ENCODE measurements at regions not wholly inside any gene's neighbourhood (a gene's known extent, or its start where the extent isn't known, plus 50 kb on each side); places are given as distances from the start of the nearest gene placed in this dataset.

DNA sequence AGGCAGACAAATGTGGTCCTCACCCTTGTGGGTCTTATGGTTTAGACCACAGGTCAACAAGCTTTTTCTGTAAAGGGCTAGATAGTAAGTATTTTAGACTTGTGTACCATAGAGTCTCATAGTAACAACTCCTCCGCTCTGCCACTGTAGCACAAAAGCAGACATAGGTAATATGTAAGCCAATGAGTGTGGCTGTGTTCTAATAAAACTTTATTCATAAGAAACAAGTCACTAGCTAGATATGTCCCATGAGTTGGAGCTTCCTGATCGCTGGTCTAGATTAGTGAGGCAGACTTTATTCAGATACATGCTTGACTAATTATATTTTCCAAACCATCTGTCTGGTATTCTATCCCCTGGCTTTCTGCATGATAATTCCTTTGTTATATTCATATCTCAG lies 196.4 kb upstream of the TSHZ2 start:
- H3K27ac ChIP-seq (ENCODE audit: low read length), result no peak overlapping the region
- no peak overlapping the region for H2AFZ ChIP-seq (ENCODE audit: low read depth, low read length)
- no peaks in the 10 kb centered on the region for H3K36me3 ChIP-seq (ENCODE audit: insufficient read depth, low read length)
- no peaks in the 10 kb centered on the region for H3K9me3 ChIP-seq (ENCODE audit: low read length)
- H3K27me3 ChIP-seq (ENCODE audit: insufficient read depth, low read depth, low read length), result no peaks in the 10 kb centered on the region
- TF ChIP-seq EP300 (conservative IDR thresholded peaks at IDR 0.05; ENCODE audit: poor library complexity, severe bottlenecking) (no peak), MXI1 (conservative IDR thresholded peaks at IDR 0.05; ENCODE audit: poor library complexity, severe bottlenecking) (no peak), TAF1 (IDR thresholded peaks at IDR 0.05; ENCODE audit: low read depth) (no peak), SMC3 (conservative IDR thresholded peaks at IDR 0.05; ENCODE audit: poor library complexity) (no peak), RAD21 (conservative IDR thresholded peaks at IDR 0.05) (no peak)
- TF ChIP-seq, protein P1, sequence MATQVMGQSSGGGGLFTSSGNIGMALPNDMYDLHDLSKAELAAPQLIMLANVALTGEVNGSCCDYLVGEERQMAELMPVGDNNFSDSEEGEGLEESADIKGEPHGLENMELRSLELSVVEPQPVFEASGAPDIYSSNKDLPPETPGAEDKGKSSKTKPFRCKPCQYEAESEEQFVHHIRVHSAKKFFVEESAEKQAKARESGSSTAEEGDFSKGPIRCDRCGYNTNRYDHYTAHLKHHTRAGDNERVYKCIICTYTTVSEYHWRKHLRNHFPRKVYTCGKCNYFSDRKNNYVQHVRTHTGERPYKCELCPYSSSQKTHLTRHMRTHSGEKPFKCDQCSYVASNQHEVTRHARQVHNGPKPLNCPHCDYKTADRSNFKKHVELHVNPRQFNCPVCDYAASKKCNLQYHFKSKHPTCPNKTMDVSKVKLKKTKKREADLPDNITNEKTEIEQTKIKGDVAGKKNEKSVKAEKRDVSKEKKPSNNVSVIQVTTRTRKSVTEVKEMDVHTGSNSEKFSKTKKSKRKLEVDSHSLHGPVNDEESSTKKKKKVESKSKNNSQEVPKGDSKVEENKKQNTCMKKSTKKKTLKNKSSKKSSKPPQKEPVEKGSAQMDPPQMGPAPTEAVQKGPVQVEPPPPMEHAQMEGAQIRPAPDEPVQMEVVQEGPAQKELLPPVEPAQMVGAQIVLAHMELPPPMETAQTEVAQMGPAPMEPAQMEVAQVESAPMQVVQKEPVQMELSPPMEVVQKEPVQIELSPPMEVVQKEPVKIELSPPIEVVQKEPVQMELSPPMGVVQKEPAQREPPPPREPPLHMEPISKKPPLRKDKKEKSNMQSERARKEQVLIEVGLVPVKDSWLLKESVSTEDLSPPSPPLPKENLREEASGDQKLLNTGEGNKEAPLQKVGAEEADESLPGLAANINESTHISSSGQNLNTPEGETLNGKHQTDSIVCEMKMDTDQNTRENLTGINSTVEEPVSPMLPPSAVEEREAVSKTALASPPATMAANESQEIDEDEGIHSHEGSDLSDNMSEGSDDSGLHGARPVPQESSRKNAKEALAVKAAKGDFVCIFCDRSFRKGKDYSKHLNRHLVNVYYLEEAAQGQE (IDR thresholded peaks at IDR 0.05; ENCODE audit: borderline replicate concordance), result no peak
- H3F3A ChIP-seq (ENCODE audit: insufficient read depth, low read length, poor library complexity, severe bottlenecking), result no peaks in the 10 kb centered on the region
- H3K9me2 ChIP-seq (ENCODE audit: insufficient read depth, low read length), result no peaks in the 10 kb centered on the region
- H3K79me2 ChIP-seq (replicated peaks; ENCODE audit: insufficient read depth, low read length), result no peaks in the 10 kb centered on the region
- no peak overlapping the region for H3K9ac ChIP-seq (ENCODE audit: low read length)
- H3K4me2 ChIP-seq (ENCODE audit: low read length), result no peak overlapping the region
- no peaks in the 10 kb centered on the region for H4K20me1 ChIP-seq (ENCODE audit: insufficient read depth)
- H3K4me3 ChIP-seq (ENCODE audit: low read length), result no peak overlapping the region

DNA sequence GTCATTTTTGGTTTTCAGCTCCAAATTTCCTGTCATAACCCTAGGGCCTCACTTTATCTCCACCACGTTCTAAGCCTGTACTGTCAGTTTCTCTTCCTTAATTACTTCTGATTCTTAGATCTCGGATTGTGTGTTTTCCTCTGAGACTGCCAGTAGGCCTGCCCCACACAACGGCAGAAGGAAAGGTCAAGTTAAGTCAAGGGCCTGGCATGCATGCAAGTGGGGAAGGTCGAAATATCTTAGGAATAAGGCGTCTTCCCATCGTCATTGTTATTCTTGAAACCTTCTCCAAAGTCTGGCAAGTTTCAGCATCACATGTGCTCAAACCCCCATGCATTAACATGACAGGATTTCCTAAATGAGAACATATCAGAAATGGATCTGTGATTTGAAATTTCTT lies 203.5 kb upstream of the TSHZ2 start:
- no peak overlapping the region for H3K4me3 ChIP-seq (ENCODE audit: low read length)

More for the DNA sequence above, 203.5 kb upstream of the TSHZ2 start:
- no peak overlapping the region for H2AFZ ChIP-seq (ENCODE audit: low read depth, low read length)
- no peaks in the 10 kb centered on the region for H3K36me3 ChIP-seq (ENCODE audit: insufficient read depth, low read length)
- H3K27me3 ChIP-seq (ENCODE audit: insufficient read depth, low read depth, low read length), result no peaks in the 10 kb centered on the region
- no peak for TF ChIP-seq EP300 (conservative IDR thresholded peaks at IDR 0.05; ENCODE audit: poor library complexity, severe bottlenecking)
- no peak for TF ChIP-seq EZH2 (IDR thresholded peaks at IDR 0.05; ENCODE audit: borderline replicate concordance, insufficient read depth, low read length, poor library complexity, severe bottlenecking)
- TF ChIP-seq, protein P2, sequence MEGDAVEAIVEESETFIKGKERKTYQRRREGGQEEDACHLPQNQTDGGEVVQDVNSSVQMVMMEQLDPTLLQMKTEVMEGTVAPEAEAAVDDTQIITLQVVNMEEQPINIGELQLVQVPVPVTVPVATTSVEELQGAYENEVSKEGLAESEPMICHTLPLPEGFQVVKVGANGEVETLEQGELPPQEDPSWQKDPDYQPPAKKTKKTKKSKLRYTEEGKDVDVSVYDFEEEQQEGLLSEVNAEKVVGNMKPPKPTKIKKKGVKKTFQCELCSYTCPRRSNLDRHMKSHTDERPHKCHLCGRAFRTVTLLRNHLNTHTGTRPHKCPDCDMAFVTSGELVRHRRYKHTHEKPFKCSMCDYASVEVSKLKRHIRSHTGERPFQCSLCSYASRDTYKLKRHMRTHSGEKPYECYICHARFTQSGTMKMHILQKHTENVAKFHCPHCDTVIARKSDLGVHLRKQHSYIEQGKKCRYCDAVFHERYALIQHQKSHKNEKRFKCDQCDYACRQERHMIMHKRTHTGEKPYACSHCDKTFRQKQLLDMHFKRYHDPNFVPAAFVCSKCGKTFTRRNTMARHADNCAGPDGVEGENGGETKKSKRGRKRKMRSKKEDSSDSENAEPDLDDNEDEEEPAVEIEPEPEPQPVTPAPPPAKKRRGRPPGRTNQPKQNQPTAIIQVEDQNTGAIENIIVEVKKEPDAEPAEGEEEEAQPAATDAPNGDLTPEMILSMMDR (IDR thresholded peaks at IDR 0.05; ENCODE audit: poor library complexity, severe bottlenecking), result no peak
- TF ChIP-seq POLR2AphosphoS5 (IDR thresholded peaks at IDR 0.05), result no peak
- no peak for TF ChIP-seq MXI1 (conservative IDR thresholded peaks at IDR 0.05; ENCODE audit: poor library complexity, severe bottlenecking)
- TF ChIP-seq RAD21 (conservative IDR thresholded peaks at IDR 0.05), result no peak
- no peak for TF ChIP-seq TAF1 (IDR thresholded peaks at IDR 0.05; ENCODE audit: low read depth)
- TF ChIP-seq, protein P1 (IDR thresholded peaks at IDR 0.05; ENCODE audit: borderline replicate concordance), result no peak
- TF ChIP-seq SMC3 (conservative IDR thresholded peaks at IDR 0.05; ENCODE audit: poor library complexity), result no peak
- H3K4me2 ChIP-seq (ENCODE audit: low read length), result no peak overlapping the region
- no peak overlapping the region for H3K27ac ChIP-seq (ENCODE audit: low read length)
- H3K9ac ChIP-seq (ENCODE audit: low read length), result no peak overlapping the region
- peaks cover 1% of the 10 kb centered on the region for H3F3A ChIP-seq (ENCODE audit: insufficient read depth, low read length, poor library complexity, severe bottlenecking)
- H3K9me3 ChIP-seq (ENCODE audit: low read length), result no peaks in the 10 kb centered on the region
- no peaks in the 10 kb centered on the region for H3K79me2 ChIP-seq (replicated peaks; ENCODE audit: insufficient read depth, low read length)
- H4K20me1 ChIP-seq (ENCODE audit: insufficient read depth), result no peaks in the 10 kb centered on the region
- no peaks in the 10 kb centered on the region for H3K9me2 ChIP-seq (ENCODE audit: insufficient read depth, low read length)
